ENCODE measurements at regions not wholly inside any gene's neighbourhood (a gene's known extent, or its start where the extent isn't known, plus 50 kb on each side); places are given as distances from the start of the nearest gene placed in this dataset.

GRCh38 chr9:88816591-88816990 lies 174.7 kb upstream of the S1PR3 start:
- Histone ChIP-seq H3K36me3 (no peaks in the 10 kb centered on the region), H3K27ac (no peak overlapping the region), H3K27me3 (no peaks in the 10 kb centered on the region), H3K4me3 (no peak overlapping the region), H3K4me1 (peaks cover 0 to 54% of the 10 kb centered on the region in 2 donors), H3K9me3 (peaks cover 0 to 6% of the 10 kb centered on the region in 2 donors)
- TF ChIP-seq, protein P1, sequence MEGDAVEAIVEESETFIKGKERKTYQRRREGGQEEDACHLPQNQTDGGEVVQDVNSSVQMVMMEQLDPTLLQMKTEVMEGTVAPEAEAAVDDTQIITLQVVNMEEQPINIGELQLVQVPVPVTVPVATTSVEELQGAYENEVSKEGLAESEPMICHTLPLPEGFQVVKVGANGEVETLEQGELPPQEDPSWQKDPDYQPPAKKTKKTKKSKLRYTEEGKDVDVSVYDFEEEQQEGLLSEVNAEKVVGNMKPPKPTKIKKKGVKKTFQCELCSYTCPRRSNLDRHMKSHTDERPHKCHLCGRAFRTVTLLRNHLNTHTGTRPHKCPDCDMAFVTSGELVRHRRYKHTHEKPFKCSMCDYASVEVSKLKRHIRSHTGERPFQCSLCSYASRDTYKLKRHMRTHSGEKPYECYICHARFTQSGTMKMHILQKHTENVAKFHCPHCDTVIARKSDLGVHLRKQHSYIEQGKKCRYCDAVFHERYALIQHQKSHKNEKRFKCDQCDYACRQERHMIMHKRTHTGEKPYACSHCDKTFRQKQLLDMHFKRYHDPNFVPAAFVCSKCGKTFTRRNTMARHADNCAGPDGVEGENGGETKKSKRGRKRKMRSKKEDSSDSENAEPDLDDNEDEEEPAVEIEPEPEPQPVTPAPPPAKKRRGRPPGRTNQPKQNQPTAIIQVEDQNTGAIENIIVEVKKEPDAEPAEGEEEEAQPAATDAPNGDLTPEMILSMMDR (IDR thresholded peaks at IDR 0.05) = no peak
- no peak for DNase-seq (ENCODE audit: low spot score)

DNA sequence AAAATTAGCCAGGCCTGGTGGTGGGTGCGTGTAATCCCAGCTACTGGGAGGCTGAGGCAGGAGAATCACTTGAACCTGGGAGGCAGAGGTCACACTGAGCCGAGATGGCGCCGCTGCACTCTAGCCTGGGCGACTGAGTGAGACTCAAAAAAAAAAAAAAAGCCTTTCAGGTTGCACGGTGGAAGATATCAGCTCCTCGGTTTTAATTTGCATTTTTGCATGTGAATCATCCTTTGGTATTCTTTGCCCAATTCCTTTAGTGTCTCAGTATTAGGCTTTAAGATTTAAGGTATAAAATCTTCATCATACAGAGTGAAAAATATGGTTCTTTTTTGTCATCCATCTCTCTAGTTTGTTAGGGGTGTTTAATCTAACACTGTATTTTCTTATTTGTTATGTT lies 173.6 kb upstream of the S1PR3 start:
- DNase-seq (ENCODE audit: low spot score) = no peak
- TF ChIP-seq, protein P1 (IDR thresholded peaks at IDR 0.05) = no peak
- H3K27ac ChIP-seq = no peak overlapping the region
- H3K4me3 ChIP-seq = no peak overlapping the region
- no peaks in the 10 kb centered on the region for H3K36me3 ChIP-seq
- H3K9me3 ChIP-seq = peaks cover 0 to 7% of the 10 kb centered on the region in 2 donors
- peaks cover 0 to 59% of the 10 kb centered on the region in 2 donors for H3K4me1 ChIP-seq
- H3K27me3 ChIP-seq = no peaks in the 10 kb centered on the region

DNA sequence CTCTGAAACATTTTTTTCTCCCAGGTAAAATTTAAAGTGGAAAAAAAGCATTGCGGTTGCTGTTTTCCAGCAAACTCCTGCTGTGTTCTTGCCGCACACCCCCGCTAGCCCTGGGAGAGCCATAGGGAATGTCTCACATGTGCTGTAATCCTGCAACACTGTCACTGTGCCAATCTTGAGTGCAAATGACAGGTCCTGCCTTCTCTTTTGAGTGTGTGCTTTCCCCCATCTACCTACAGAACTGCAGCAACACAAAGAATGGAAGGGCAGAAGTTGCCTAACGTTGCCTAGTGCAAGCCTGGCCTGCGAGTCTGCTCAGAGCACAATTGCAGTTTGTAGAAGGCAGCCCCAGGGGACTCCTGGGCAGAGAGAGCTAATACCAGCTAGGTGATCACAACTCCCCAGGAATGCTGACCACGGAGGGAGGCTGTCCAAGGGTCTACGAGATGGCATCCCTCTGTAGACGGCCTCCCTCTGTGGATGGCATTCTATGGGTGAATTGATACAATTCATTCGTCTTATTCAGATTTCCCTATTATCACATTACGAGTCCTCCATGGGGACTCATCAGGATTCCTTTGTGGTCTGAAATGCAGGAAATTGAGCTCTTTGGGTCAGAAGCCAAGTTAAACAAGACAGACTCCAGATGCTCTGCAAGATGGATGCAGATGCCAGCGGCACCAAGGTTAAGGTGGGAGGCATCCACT lies 172.6 kb upstream of the S1PR3 start:
- no peak overlapping the region for H3K4me3 ChIP-seq
- H3K27me3 ChIP-seq = no peaks in the 10 kb centered on the region
- DNase-seq (ENCODE audit: low spot score) = no peak
- no peak overlapping the region for H3K27ac ChIP-seq
- TF ChIP-seq, protein P1 (IDR thresholded peaks at IDR 0.05) = no peak
- H3K9me3 ChIP-seq = peaks cover 0 to 7% of the 10 kb centered on the region in 2 donors
- no peaks in the 10 kb centered on the region for H3K36me3 ChIP-seq
- peaks cover 0 to 54% of the 10 kb centered on the region in 2 donors for H3K4me1 ChIP-seq

DNA sequence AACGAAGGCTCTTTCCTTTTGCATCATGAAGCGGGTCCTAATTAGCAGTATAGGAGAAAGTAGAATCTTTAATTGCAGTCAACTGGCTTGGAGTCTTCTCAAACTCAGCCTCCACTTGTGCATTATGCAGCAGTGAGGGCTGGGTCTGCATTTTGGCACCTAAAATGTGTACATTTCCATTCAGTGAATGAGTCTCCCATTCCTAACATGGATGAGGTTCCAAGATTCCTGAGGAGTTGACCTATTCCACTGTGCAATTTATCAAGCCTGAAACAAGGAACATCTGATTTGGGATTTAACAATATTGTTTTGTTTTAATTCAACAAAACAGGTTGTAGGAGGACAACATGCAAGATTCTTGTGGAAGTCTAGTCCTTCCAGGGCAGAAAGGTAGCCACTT lies 171.8 kb upstream of the S1PR3 start:
- TF ChIP-seq, protein P1 (IDR thresholded peaks at IDR 0.05) = no peak
- H3K4me3 ChIP-seq = no peak overlapping the region
- no peak overlapping the region for H3K27ac ChIP-seq
- H3K27me3 ChIP-seq = no peaks in the 10 kb centered on the region
- H3K36me3 ChIP-seq = no peaks in the 10 kb centered on the region
- peaks cover 0 to 7% of the 10 kb centered on the region in 2 donors for H3K9me3 ChIP-seq
- DNase-seq (ENCODE audit: low spot score) = no peak
- peaks cover 0 to 46% of the 10 kb centered on the region in 2 donors for H3K4me1 ChIP-seq

DNA sequence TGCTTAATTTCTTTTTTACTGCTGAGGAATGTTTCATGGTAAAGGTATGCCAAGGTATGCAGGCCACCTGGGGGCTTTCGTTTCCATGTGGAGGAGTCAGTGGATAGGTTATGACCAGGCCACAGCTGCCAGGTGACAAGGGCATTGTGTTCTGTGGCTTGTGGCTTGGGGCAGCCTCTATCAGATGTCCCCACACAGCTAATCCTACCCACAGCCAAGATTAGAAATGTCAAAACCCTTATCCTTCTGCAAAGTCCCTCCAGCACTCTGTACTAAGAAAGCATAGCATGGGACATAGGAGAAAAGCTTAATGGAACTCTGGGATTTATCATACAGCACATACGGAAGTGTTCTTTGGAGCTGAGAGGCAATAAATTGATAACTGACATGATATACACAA lies 171.2 kb upstream of the S1PR3 start:
- no peak for DNase-seq (ENCODE audit: low spot score)
- Histone ChIP-seq H3K4me1 (peaks cover 0 to 40% of the 10 kb centered on the region in 2 donors), H3K27ac (no peak overlapping the region), H3K4me3 (no peak overlapping the region), H3K9me3 (peaks cover 0 to 7% of the 10 kb centered on the region in 2 donors), H3K36me3 (no peaks in the 10 kb centered on the region), H3K27me3 (no peaks in the 10 kb centered on the region)
- TF ChIP-seq, protein P1 (IDR thresholded peaks at IDR 0.05) = no peak
